H9 (cell line): ENCODE measurements at regions not wholly inside any gene's neighbourhood (a gene's known extent, or its start where the extent isn't known, plus 50 kb on each side); places are given as distances from the start of the nearest gene placed in this dataset.

Experiments
- DNase-seq: peaks from one replicate; pipeline ENCODE4 v3.0.0-alpha.2; 2017
- H2AFZ ChIP-seq: one replicate; pipeline ENCODE4 v1.6.1; 2013; ENCODE audit warnings: mild to moderate bottlenecking, low read length, control low read depth, moderate library complexity
- H2AK5ac ChIP-seq: 2 replicates; pipeline ENCODE4 v1.6.1; 2013; ENCODE audit warnings: low read length, control low read depth, mixed read lengths; ENCODE audit not compliant: insufficient read length
- H2BK120ac ChIP-seq: one replicate; pipeline ENCODE4 v1.6.1; 2013; ENCODE audit warnings: low read depth, mild to moderate bottlenecking, low read length, control low read depth, inconsistent platforms; ENCODE audit not compliant: poor library complexity, severe bottlenecking
- H2BK12ac ChIP-seq: 2 replicates; pipeline ENCODE4 v1.6.1; 2013; ENCODE audit warnings: low read length, control low read depth, mixed read lengths, low read depth; ENCODE audit not compliant: insufficient read length
- H2BK15ac ChIP-seq: 2 replicates; pipeline ENCODE4 v1.6.1; 2013; ENCODE audit warnings: low read depth, low read length, control low read depth
- H2BK20ac ChIP-seq: one replicate; pipeline ENCODE4 v1.6.1; 2013; ENCODE audit warnings: low read depth, mild to moderate bottlenecking, low read length, control low read depth, inconsistent platforms; ENCODE audit not compliant: poor library complexity, severe bottlenecking
- H2BK5ac ChIP-seq: 2 replicates; pipeline ENCODE4 v1.6.1; 2013; ENCODE audit warnings: low read length, control low read depth, mixed read lengths; ENCODE audit not compliant: insufficient read length
- H3K14ac ChIP-seq: 2 replicates; pipeline ENCODE4 v1.6.1; 2013; ENCODE audit warnings: low read length, control low read depth; ENCODE audit not compliant: insufficient read depth
- H3K18ac ChIP-seq: 2 replicates; pipeline ENCODE4 v1.6.1; 2013; ENCODE audit warnings: low read depth, mild to moderate bottlenecking, mixed read lengths, low read length, control low read depth; ENCODE audit not compliant: insufficient read length
- H3K23ac ChIP-seq: 2 replicates; pipeline ENCODE4 v1.6.1; 2013; ENCODE audit warnings: low read length, control low read depth, mixed read lengths, low read depth; ENCODE audit not compliant: insufficient read length
- H3K23me2 ChIP-seq: 2 replicates; pipeline ENCODE4 v1.6.1; 2013; ENCODE audit warnings: low read depth, mild to moderate bottlenecking, mixed read lengths, low read length, control low read depth; ENCODE audit not compliant: insufficient read length, poor library complexity, severe bottlenecking
- H3K27ac ChIP-seq: 2 replicates; pipeline ENCODE4 v1.5.1; 2013; ENCODE audit warnings: low read length, control low read depth, mixed read lengths, low read depth; ENCODE audit not compliant: insufficient read length
- H3K27me3 ChIP-seq: 2 replicates; pipeline ENCODE4 v1.6.1; 2013; ENCODE audit warnings: low read length, control low read depth, inconsistent platforms; ENCODE audit not compliant: insufficient read depth
- H3K4ac ChIP-seq: 2 replicates; pipeline ENCODE4 v1.6.1; 2013; ENCODE audit warnings: low read depth, mild to moderate bottlenecking, control low read depth, inconsistent platforms, low read length, moderate library complexity
- H3K4me1 ChIP-seq: 2 replicates; pipeline ENCODE4 v1.6.1; 2013; ENCODE audit warnings: low read length, control low read depth, inconsistent platforms; ENCODE audit not compliant: insufficient read depth
- H3K4me2 ChIP-seq: 2 replicates; pipeline ENCODE4 v1.6.1; 2013; ENCODE audit warnings: low read length, control low read depth, mixed read lengths; ENCODE audit not compliant: insufficient read length, insufficient read depth
- H3K56ac ChIP-seq: 2 replicates; pipeline ENCODE4 v1.6.1; 2013; ENCODE audit warnings: low read depth, mild to moderate bottlenecking, mixed read lengths, low read length, control low read depth; ENCODE audit not compliant: insufficient read length
- H3K79me1 ChIP-seq: 2 replicates; pipeline ENCODE4 v1.6.1; 2013; ENCODE audit warnings: low read depth, mild to moderate bottlenecking, moderate library complexity, low read length, control low read depth, inconsistent platforms; ENCODE audit not compliant: insufficient read depth, poor library complexity, severe bottlenecking
- H3K79me2 ChIP-seq: 2 replicates; pipeline ENCODE4 v1.6.1; 2013; ENCODE audit warnings: low read length, control low read depth, inconsistent platforms; ENCODE audit not compliant: insufficient read depth
- H3K9ac ChIP-seq: 2 replicates; pipeline ENCODE4 v1.6.1; 2013; ENCODE audit warnings: low read length, control low read depth, mixed read lengths; ENCODE audit not compliant: insufficient read length; ENCODE audit errors: extremely low read depth
- H3K9me3 ChIP-seq: one replicate; pipeline ENCODE4 v1.6.1; 2013; ENCODE audit warnings: low read depth, low read length, inconsistent platforms; ENCODE audit not compliant: control insufficient read depth
- H3T11ph ChIP-seq: one replicate; pipeline ENCODE4 v1.6.1; 2013; ENCODE audit warnings: mild to moderate bottlenecking, low read length, control low read depth, inconsistent platforms
- H4K20me1 ChIP-seq: one replicate; pipeline ENCODE4 v1.6.1; 2013; ENCODE audit not compliant: control insufficient read depth, insufficient read length, insufficient read depth
- H4K5ac ChIP-seq: 2 replicates; pipeline ENCODE4 v1.6.1; 2013; ENCODE audit warnings: low read depth, mild to moderate bottlenecking, mixed read lengths, low read length, control low read depth; ENCODE audit not compliant: insufficient read length
- H4K8ac ChIP-seq: replicated peaks from 2 replicates; pipeline ENCODE4 v1.6.1; 2013; ENCODE audit warnings: low read length, control low read depth, mixed read lengths, low read depth; ENCODE audit not compliant: insufficient read length
- H4K91ac ChIP-seq: 2 replicates; pipeline ENCODE4 v1.6.1; 2013; ENCODE audit warnings: low read depth, mild to moderate bottlenecking, moderate library complexity, mixed read lengths, low read length, control low read depth; ENCODE audit not compliant: insufficient read length
- H3K27ac Mint-ChIP-seq, 3 experiments: 2 replicates in 2 of 3; 3 replicates in 1 of 3; pipeline ENCODE4 v1.8.0; 2020 to 2021; ENCODE audit warnings: mixed read lengths in 3 of 3, mild to moderate bottlenecking in 1 of 3, moderate library complexity in 1 of 3
- H3K27me3 Mint-ChIP-seq: 2 replicates; pipeline ENCODE4 v1.8.0; 2021; ENCODE audit warnings: low read depth, mild to moderate bottlenecking, moderate library complexity, mixed read lengths
- H3K36me3 Mint-ChIP-seq, 3 experiments: 2 replicates in 2 of 3; 3 replicates in 1 of 3; pipeline ENCODE4 v1.8.0; 2020 to 2021; ENCODE audit warnings: low read depth in 3 of 3, mixed read lengths in 3 of 3; ENCODE audit not compliant: insufficient read depth in 1 of 3
- H3K4me1 Mint-ChIP-seq, 2 experiments: 2 replicates each; pipeline ENCODE4 v1.8.0; 2020; ENCODE audit warnings: mixed read lengths in 2 of 2
- H3K4me3 Mint-ChIP-seq, 2 experiments: 2 replicates in 1 of 2; 3 replicates in 1 of 2; pipeline ENCODE4 v1.8.0; 2020 to 2021; ENCODE audit warnings: mild to moderate bottlenecking in 2 of 2, mixed read lengths in 2 of 2, moderate library complexity in 1 of 2
- H3K9me3 Mint-ChIP-seq, 2 experiments: 2 replicates in 1 of 2; 3 replicates in 1 of 2; pipeline ENCODE4 v1.8.0; 2020; ENCODE audit warnings: mild to moderate bottlenecking in 2 of 2, mixed read lengths in 2 of 2, moderate library complexity in 1 of 2
- CTCF ChIP-seq: fragments of 200-600 bp; sonication (generic); conservative IDR thresholded peaks from 3 replicates; pipeline ENCODE4 v1.8.0; 2021; ENCODE audit warnings: antibody characterized with exemption, mild to moderate bottlenecking
- WGBS: extraction: QIAGEN DNeasy Blood & Tissue Kit; methylation state at CpG from one replicate; pipeline ENCODE4 v1.1.7; 2013; ENCODE audit warnings: missing lambda C conversion rate, low lambda C conversion rate, mixed read lengths; ENCODE audit not compliant: insufficient read length; ENCODE audit errors: extremely low coverage; 5-methylcytosine and 5-hydroxymethylcytosine counted together

DNA sequence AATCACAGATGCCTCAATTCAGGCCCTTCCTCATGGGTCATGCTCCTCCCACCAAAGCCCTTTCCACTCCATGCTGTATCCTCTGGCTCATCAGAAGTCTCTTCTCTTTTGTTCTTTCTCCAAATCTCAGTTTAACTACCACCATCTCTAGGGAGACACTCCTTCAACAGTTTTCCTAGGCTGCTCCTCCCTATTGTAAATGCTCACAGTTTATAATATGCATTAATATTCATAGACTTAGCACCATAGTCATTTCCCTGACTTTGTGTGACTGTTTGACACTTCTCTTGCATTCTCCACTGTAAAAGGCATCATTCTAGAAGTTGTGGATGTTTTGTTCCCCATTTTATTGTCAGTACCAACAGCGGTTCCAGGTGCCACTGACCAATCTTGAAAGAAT is 226.5 kb upstream of the PRSS1 start:
- no peak for TF ChIP-seq CTCF
- Histone ChIP-seq H2AK5ac (no peak overlapping the region), H3K27ac (no peak overlapping the region), H3K27me3 (no peaks in the 10 kb centered on the region; the same call in 1 of the 2 replicates), H3K9ac (no peak overlapping the region), H4K20me1 (no peaks in the 10 kb centered on the region), H4K91ac (no peak overlapping the region), H3K23me2 (no peaks in the 10 kb centered on the region), H2BK120ac (no peak overlapping the region), H3K18ac (no peak overlapping the region), H2BK5ac (no peak overlapping the region), H3K14ac (no peak overlapping the region), H2BK12ac (no peak overlapping the region), H3K4me2 (no peak overlapping the region), H3K9me3 (no peaks in the 10 kb centered on the region), H3T11ph (no peak overlapping the region), H4K8ac (no peak overlapping the region), H3K79me2 (no peaks in the 10 kb centered on the region), H2AFZ (no peak overlapping the region), H4K5ac (no peak overlapping the region), H3K4ac (no peak overlapping the region), H2BK20ac (no peak overlapping the region), H2BK15ac (no peak overlapping the region), H3K23ac (no peak overlapping the region), H3K4me1 (no peaks in the 10 kb centered on the region), H3K56ac (no peak overlapping the region), H3K79me1 (no peaks in the 10 kb centered on the region)
- no peak overlapping the region for H3K27ac Mint-ChIP-seq
- no peak for DNase-seq
- H3K4me3 Mint-ChIP-seq, result no peak overlapping the region
- H3K9me3 Mint-ChIP-seq, result no peaks in the 10 kb centered on the region
- WGBS, result no CpG with 5 or more reads among the region's 1 CpG
- H3K36me3 Mint-ChIP-seq, result no peaks in the 10 kb centered on the region
- no peaks in the 10 kb centered on the region for H3K4me1 Mint-ChIP-seq
- H3K27me3 Mint-ChIP-seq, result peaks cover 3% of the 10 kb centered on the region
